Islet precursor cell (in vitro differentiated cells): ENCODE measurements at regions not wholly inside any gene's neighbourhood (a gene's known extent, or its start where the extent isn't known, plus 50 kb on each side); places are given as distances from the start of the nearest gene placed in this dataset.

Experiments
- DNase-seq: peaks from one replicate; pipeline ENCODE4 v3.0.0-alpha.2; 2018

DNA sequence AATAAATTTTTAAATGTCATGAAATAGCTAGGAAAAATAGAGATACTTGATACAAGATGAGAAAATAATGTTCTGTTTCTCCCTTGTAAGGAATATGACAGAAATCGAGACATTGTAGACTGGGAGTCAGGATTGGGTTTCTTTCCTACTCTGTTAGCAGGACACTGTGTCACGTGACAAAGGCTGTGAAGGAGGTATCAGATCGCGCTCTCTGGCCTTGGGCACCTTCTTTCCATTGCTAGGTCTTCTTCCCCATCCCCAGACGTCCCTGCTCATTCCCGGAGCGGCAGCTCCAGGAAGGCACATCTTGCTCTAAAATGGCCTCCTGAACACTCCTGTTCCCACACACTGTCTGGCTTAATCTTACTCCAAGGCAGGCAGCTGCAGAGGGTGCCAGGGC, 133.4 kb downstream of the TM9SF2 start:
- DNase-seq = no peak

DNA sequence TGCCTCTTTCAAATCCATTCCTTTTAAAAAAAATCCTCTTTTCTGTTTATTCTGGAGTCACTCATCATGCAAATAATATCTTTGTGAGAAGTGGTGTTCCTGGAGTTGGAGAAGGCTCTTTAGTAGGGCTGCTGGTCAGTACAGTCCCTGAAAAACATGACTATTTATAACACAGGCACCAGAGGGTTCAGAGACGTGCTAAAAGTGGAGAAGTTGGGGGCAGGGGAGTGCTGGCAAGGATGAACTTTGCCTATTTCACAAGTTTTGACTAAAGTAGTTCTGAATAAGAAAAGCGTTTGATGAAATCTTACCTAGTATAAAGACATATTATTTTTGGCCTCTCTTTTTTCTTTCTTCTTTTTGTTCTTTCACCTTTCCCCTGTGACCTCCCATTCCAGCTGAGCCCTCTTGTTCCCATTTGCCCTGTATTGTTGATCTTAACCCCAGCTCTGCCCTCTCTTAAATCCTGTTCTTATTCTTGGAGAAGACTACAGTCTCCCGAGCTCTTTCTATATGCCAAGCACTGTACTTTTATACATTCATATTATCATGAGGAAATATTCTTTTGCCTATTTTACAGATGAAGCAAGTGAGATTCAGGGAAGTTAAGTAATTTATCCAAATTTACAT, 129.1 kb downstream of the TM9SF2 start:
- DNase-seq = no peak

DNA sequence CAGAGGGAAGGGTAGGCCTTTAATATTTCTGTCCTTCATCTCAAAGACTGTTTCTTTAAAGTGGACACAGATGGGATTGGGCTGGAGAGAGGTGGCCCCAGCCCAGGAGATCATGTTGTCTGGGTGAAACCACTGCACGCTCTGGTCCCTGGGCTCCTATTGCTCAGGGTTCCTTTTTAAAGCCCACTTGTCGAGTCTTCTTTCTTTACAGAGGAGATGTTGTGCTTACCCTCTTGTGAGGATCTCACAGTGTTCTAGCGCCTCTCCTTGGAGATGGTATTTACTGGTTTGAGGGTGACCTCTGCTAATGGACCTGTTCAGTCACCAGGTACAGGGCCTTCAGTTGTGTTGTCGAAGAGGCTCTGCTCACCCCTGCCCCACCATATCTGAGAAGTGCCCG, 128.4 kb downstream of the TM9SF2 start:
- no peak for DNase-seq

DNA sequence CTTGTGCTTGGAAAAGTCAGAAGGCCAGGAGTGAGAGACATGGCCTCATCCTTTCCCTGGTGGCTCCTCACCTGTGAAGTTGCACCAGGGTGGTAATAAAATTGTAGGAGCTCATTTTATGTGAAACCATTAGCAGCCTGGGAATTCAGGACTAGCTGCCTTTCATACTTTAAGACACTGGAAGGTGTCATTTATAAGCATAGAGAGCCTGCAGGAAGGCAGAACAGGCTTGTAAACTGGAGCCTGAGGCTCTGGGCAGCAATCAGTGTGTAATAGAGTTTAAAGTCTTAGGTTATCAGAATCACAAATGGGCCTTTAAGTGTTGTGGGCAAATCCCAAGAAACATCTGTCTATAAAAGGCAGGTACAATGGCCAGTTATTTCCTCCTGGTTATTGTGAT, 127.2 kb downstream of the TM9SF2 start:
- peak; percentile 77 for DNase-seq

DNA sequence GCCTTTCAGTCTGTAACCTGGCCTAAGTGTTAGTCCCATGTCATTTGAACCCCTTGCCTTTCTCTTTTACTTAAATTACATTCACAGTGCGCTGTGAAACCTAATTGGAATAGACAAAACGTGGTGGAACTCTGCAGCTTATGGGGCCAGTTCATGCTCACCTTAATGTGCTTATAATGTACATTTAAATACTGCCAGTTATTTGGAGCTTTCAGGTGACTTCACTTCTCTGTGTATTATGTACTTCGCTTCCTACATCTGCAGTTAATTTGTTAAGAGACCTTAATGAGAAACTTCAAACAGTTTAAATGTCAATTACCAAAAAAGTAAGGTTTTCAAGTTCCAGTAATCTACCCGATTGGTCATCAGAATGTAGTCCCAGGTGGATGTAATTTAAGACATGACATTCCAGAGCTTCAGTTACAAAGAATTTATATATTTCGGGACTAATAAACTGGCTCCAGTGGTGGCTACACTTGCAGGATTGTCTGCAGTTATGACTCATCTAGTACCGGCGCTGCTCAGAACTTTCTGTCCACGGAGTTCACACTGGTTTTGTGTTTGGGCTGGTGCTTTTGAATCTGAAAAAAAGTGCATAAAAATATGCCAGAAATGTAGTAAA, 125.3 kb downstream of the TM9SF2 start:
- no peak for DNase-seq

DNA sequence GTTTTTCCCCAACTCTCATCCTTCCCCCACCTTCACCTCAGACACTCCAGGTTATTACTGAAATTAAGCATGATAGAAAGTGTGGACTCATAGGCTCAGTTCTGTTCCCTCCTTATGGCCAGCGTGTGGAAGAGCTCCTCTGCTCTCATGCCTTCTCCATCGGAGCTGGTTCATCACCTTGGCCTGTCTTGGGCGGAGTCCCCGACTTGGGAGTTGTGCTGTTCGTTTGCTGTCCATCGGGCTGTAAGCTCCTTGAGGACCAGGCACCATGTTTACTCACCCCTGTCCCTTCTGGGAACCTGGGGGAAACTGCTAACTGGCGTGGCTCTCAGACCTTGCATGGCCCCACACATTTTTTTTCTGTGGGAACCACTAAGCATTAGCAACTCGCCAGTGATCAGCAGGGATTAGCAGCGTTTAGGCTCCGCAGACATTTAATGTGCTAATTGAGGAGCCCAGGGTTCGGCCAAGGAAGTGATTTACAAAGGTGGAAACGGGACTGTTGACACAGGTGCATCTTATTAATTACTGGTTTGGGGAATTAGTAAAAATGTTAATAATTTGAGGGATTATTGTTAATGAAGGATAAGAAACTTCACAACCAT, 123.8 kb downstream of the TM9SF2 start:
- no peak for DNase-seq

DNA sequence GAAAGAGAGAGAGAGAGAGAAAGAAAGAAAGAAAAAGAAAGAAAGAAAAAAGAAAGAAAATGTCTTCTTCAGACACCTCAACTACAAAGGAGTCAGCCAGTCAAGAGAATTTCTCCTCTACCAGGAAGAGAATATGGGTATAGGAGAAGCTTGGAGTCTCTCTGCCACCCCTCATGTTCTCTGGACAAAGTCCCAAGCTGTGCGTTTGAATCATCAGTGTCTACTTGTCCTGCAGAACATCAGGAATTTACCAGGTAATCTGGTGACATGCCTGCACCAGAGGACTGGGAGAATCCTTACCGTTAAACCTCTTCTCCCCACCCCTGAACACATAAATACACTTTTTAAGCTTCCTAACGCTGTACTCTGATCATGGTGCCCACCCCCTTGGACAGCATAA, 119.5 kb downstream of the TM9SF2 start:
- DNase-seq = no peak

DNA sequence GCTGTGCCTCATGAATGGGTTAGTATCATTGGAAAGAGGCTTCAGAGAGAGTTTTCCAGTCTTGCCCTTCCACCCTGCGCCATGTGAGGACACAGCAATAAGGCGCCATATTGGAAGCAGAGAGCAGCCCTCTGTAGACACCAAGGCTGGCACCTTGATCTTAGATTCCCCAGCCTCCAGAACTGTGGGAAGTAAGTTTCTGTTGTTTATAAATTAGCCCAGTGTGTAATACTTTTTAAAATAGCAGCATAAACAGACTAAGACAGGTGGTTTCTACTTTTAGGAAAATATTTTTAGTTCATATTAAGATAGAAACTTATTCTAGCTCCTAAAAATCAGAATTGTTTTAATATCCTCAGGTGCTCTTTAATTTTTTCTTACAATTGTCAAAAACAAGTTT, 117.9 kb downstream of the TM9SF2 start:
- DNase-seq = no peak

DNA sequence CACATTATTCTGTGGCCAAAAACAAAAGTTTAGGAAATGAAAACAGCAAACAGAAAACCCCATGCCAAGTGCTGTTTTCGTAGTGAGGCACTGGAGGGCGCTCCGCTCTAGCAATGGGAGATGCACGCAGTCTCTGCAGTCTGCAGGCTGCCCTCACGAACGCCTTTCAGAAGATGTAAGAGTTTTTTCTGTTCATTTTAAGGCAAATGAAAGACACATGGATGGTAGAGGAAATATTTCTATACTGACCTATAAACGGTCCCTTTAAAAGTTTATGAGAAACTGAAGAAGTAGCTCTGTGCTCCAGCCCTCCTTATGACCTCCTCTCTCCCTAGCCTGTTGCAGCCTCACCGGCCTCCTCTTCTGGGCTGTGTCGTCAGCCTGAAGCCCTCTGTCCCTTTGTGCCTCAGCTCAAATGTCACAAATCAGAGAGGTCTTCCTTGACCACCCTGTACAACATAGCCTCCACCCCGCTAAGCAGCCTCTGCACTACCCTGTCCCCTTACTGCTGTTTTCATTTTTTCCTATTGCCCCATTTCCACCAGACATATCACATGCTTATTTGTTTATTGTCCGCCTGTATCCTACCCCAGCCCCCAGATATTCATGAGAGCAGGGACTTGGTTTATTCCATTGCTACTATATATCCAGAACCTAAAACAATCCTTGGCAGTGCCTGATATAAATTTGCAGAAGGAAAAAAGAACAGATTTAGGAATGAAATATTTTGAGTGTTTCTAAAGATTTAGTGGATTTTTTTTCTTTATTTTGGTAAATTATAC, 116.4 kb downstream of the TM9SF2 start:
- peak; percentile 70 for DNase-seq

DNA sequence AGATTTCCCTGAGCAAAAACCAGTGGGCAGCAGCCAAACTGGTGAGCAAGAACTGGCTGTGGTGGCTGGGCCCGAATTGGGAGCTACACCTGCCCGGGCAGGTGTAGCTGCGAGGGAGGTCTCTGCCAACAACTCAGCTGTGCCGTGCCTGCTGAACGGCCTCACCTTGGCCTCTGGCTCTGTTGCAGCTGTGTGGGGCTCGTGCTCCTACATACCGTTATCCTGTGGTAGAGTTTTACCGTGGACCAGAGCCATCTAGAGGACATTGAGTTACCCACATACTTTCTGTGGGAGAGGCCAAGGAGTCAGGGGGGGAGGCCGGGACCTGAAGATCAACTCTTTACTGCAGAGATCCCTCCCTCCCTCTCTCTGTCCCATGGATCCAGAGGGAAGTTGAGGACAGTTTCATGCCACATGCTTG, 113.2 kb downstream of the TM9SF2 start:
- no peak for DNase-seq
